ENCODE measurements at regions not wholly inside any gene's neighbourhood (a gene's known extent, or its start where the extent isn't known, plus 50 kb on each side); places are given as distances from the start of the nearest gene placed in this dataset.

DNA sequence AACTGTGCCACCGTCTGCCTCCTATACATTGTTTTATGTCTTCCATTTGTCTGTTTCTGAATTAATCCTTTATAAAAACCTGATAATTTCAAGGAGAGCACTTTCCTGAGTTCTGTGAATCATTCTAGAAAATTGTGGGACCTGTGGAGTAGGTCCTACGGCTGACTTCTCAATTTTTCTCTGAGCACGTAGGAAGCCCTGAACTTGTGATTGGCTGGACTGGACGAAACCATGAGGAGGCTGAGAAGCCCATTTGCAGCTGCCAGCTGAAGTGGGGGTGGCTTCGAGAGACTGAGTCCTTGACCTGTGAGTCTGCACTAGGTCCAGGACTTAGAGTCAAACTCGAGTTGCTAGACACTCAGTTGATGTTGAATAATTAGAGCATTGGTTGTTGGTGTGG, 277.1 kb upstream of the NCAM2 start:
- no peak for TF ChIP-seq POLR2AphosphoS5 (IDR thresholded peaks at IDR 0.05)
- TF ChIP-seq, protein P1, sequence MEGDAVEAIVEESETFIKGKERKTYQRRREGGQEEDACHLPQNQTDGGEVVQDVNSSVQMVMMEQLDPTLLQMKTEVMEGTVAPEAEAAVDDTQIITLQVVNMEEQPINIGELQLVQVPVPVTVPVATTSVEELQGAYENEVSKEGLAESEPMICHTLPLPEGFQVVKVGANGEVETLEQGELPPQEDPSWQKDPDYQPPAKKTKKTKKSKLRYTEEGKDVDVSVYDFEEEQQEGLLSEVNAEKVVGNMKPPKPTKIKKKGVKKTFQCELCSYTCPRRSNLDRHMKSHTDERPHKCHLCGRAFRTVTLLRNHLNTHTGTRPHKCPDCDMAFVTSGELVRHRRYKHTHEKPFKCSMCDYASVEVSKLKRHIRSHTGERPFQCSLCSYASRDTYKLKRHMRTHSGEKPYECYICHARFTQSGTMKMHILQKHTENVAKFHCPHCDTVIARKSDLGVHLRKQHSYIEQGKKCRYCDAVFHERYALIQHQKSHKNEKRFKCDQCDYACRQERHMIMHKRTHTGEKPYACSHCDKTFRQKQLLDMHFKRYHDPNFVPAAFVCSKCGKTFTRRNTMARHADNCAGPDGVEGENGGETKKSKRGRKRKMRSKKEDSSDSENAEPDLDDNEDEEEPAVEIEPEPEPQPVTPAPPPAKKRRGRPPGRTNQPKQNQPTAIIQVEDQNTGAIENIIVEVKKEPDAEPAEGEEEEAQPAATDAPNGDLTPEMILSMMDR (IDR thresholded peaks at IDR 0.05), result no peak
- TF ChIP-seq POLR2A (IDR thresholded peaks at IDR 0.05), result no peak
- no peak for TF ChIP-seq EP300 (IDR thresholded peaks at IDR 0.05; ENCODE audit: low read depth)
- Histone ChIP-seq H3K27me3 (no peaks in the 10 kb centered on the region), H3K4me1 (no peaks in the 10 kb centered on the region), H3K4me3 (no peak overlapping the region), H3K27ac (no peak overlapping the region), H3K9me3 (peaks cover 0 to 4% of the 10 kb centered on the region in 2 donors), H3K36me3 (no peaks in the 10 kb centered on the region)
- WGBS, 2 donors (ENCODE audit: low coverage in 1 of 2), result 70 to 83% methylated on average over 4 to 6 of the region's 6 CpGs
- intact Hi-C loops (cut with DNase I; ENCODE audit: low total_unique reads), result no loop called here
- no peak for DNase-seq
- in situ Hi-C loops (cut with MboI; ENCODE audit: low pct_ligation_motif_present in 1 of 4, low pct_unique_long_range_greater_than_20kb in 1 of 4, low sequenced_read_pairs in 3 of 4), result no loop called here

DNA sequence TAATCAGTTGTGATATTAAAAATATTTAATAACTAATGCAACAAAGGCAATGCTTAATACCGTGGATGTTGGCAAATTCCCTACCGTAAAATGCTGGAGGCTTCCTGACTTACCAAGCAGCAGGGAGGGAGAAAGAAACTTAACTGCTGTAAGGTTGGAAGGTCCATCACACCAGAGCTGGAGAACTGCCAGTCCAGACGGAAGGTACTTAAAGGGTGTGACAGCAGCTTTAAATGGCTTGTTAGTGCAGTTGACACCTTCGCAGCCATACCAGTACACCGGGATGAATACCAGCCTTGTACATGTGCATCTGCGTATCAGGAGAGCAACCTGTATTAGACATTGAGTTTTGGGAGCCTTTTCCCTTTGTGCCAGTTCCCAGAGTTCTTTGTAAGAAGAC, 269.5 kb upstream of the NCAM2 start:
- WGBS, 2 donors (ENCODE audit: low coverage in 1 of 2), result 54 to 64% methylated on average over 6 of the region's 6 CpGs
- Histone ChIP-seq H3K27ac (no peak overlapping the region), H3K4me1 (no peaks in the 10 kb centered on the region), H3K27me3 (no peaks in the 10 kb centered on the region), H3K36me3 (no peaks in the 10 kb centered on the region), H3K9me3 (no peaks in the 10 kb centered on the region), H3K4me3 (no peak overlapping the region)
- TF ChIP-seq POLR2A (IDR thresholded peaks at IDR 0.05) (no peak), EP300 (IDR thresholded peaks at IDR 0.05; ENCODE audit: low read depth) (no peak), POLR2AphosphoS5 (IDR thresholded peaks at IDR 0.05) (no peak)
- TF ChIP-seq, protein P1 (IDR thresholded peaks at IDR 0.05), result no peak
- peak; percentile 72 for DNase-seq
- in situ Hi-C loops (cut with MboI; ENCODE audit: low pct_ligation_motif_present in 1 of 4, low pct_unique_long_range_greater_than_20kb in 1 of 4, low sequenced_read_pairs in 3 of 4) (no loop called here), intact Hi-C loops (cut with DNase I; ENCODE audit: low total_unique reads) (no loop called here)

DNA sequence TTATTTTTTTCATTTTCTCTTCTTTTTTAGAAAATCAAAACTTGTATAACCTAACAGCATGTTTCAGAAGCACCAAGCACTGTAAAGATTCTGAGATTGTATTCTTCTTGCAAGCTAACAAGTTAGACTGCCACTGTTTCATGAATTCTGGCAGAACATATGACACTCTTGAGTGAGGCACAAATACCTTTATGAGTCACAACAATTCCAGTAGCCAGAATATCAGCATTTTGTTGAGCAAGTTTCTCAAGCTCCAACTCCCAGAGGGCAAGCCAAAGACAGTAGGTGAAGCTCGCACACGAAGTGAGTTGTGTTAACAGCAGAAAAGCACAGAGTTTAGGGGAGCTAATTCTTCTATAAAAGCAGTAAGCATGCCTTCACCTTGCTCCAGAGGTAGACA, 268.8 kb upstream of the NCAM2 start:
- intact Hi-C loops (cut with DNase I; ENCODE audit: low total_unique reads), result no loop called here
- 97% methylated on average over 2 of the region's 2 CpGs; no CpG with 5 or more reads in 1 of the 2 donors for WGBS, 2 donors (ENCODE audit: low coverage in 1 of 2)
- no peak overlapping the region for H3K27ac ChIP-seq
- no peaks in the 10 kb centered on the region for H3K4me1 ChIP-seq
- no peaks in the 10 kb centered on the region for H3K27me3 ChIP-seq
- H3K36me3 ChIP-seq, result no peaks in the 10 kb centered on the region
- in situ Hi-C loops (cut with MboI; ENCODE audit: low pct_ligation_motif_present in 1 of 4, low pct_unique_long_range_greater_than_20kb in 1 of 4, low sequenced_read_pairs in 3 of 4), result no loop called here
- TF ChIP-seq POLR2AphosphoS5 (IDR thresholded peaks at IDR 0.05) (no peak), POLR2A (IDR thresholded peaks at IDR 0.05) (no peak), EP300 (IDR thresholded peaks at IDR 0.05; ENCODE audit: low read depth) (no peak)
- TF ChIP-seq, protein P1 (IDR thresholded peaks at IDR 0.05), result no peak
- H3K4me3 ChIP-seq, result no peak overlapping the region
- DNase-seq, result no peak
- no peaks in the 10 kb centered on the region for H3K9me3 ChIP-seq

DNA sequence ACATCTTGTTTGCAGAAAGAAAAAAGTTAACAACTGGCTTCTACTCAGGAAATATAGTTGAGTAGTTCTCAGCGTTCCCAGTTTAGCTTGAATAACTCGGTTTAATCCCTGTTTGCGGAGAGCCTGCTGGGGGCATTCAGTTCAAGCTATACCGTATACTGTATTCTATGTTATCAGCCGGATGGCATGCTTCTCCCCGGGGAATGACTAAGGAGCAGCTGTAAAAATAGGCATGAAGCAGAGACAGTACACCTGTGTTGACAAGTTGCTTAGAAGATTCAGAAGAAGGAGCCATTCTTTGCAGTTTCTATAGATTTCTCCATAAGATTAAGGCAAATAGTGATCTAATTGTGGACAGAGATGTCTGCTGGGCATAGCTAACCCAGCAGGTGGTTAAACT, 267.8 kb upstream of the NCAM2 start:
- Histone ChIP-seq H3K9me3 (no peaks in the 10 kb centered on the region), H3K27me3 (no peaks in the 10 kb centered on the region), H3K36me3 (no peaks in the 10 kb centered on the region), H3K4me1 (no peaks in the 10 kb centered on the region), H3K4me3 (no peak overlapping the region), H3K27ac (no peak overlapping the region)
- TF ChIP-seq EP300 (IDR thresholded peaks at IDR 0.05; ENCODE audit: low read depth) (no peak), POLR2A (IDR thresholded peaks at IDR 0.05) (no peak), POLR2AphosphoS5 (IDR thresholded peaks at IDR 0.05) (no peak)
- TF ChIP-seq, protein P1 (IDR thresholded peaks at IDR 0.05), result no peak
- intact Hi-C loops (cut with DNase I; ENCODE audit: low total_unique reads), result no loop called here
- 86 to 90% methylated on average over 6 of the region's 6 CpGs for WGBS, 2 donors (ENCODE audit: low coverage in 1 of 2)
- no peak for DNase-seq
- in situ Hi-C loops (cut with MboI; ENCODE audit: low pct_ligation_motif_present in 1 of 4, low pct_unique_long_range_greater_than_20kb in 1 of 4, low sequenced_read_pairs in 3 of 4), result no loop called here
